HK-2 (cell line): ENCODE measurements at regions not wholly inside any gene's neighbourhood (a gene's known extent, or its start where the extent isn't known, plus 50 kb on each side); places are given as distances from the start of the nearest gene placed in this dataset.

Source experiments
- DNase-seq: peaks from one replicate; pipeline ENCODE4 v3.0.0-alpha.2; 2018; ENCODE audit not compliant: unreplicated experiment

DNA sequence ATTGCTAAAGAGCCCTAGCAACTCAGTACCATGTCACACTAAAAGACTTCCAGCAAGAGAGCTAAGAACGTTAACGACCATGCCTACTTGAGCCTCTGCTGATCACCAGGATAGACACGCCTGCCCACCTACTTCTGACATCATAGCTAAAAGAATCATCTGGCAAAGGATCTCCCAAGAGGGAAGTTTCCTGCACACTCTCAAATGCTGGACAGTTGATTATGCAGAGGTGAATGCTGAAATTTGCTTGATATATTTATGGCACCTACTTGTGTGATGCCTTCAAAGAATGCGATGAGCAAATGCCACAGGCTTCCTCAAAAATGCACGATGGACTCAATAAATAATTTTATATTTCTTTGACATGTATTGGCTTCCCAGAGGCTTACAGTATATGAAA is 113.6 kb downstream of the GALC start:
- no peak for DNase-seq

DNA sequence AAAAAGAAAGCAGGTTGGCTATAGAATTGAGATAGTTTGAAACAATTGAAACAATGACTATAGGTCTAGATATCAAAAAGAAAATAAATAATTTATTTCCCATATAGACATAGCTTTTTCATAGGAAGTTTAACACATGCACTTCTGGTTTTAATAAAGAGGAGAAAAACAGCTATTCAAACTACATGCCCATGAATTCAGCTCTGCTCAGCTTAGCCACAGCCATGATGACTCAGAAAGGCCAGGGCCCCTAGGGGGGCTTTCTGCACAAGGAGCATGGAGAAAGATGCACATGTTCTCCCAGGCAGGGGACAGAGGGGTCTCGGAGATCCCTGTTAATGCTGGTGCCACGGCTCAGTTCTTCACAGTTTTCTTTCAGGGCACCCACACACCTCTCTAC is 114.0 kb downstream of the GALC start:
- no peak for DNase-seq

DNA sequence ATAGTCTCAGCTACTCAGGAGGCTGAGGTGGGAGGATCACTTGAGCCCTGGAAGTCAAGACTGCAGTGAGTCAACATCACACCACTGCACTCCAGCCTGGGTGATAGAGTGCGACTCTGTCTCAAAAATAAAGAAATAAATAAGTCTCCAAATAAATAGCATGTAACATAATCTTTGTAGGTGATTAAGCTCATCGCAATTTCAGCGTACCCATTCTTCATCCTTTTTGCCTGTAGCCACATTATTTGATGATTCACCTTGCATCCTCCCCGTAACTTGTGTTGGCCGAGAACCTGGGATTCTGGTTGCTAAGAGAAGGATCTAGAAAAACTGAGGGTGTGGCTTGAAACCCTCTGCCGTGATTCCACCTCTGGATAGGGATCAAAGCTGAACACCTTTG is 115.1 kb downstream of the GALC start:
- DNase-seq, result no peak

DNA sequence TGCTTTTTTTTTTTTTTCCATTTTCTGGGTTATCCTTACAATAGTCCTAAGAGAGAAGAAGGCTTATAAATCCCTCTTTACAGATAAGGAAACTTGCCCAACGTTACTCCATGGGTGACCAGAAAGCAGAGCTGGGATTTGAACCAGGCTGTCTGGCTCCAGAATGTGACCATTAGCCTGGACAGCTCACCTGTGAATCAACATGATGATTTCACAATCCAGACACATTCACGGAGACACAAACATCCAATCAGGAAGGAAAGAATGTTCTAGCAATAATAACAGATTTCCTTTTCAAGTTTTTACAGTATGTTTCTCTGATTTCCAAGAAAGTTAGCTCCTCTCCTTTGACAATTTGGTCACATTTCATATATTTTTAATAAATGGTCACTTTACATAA is 118.3 kb downstream of the GALC start:
- DNase-seq, result no peak

DNA sequence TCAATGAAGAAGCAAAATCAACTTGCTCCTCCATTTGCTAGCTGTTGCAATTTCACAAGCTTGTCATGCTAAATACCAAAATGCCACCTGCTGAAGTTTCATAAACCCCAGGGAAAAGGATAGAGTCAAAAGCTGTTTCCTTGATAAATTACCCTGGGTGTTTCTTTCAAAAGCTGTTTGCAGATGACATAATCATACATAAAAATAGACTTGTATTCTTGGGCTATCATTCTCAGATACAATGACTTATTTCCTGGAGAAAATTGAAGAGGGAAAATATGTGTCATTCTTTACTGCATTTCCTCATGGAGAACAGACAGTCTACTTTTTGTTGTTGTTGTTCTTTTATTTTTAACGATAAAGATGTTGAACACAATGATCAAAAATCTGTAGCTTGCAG is 119.2 kb downstream of the GALC start:
- DNase-seq, result no peak

DNA sequence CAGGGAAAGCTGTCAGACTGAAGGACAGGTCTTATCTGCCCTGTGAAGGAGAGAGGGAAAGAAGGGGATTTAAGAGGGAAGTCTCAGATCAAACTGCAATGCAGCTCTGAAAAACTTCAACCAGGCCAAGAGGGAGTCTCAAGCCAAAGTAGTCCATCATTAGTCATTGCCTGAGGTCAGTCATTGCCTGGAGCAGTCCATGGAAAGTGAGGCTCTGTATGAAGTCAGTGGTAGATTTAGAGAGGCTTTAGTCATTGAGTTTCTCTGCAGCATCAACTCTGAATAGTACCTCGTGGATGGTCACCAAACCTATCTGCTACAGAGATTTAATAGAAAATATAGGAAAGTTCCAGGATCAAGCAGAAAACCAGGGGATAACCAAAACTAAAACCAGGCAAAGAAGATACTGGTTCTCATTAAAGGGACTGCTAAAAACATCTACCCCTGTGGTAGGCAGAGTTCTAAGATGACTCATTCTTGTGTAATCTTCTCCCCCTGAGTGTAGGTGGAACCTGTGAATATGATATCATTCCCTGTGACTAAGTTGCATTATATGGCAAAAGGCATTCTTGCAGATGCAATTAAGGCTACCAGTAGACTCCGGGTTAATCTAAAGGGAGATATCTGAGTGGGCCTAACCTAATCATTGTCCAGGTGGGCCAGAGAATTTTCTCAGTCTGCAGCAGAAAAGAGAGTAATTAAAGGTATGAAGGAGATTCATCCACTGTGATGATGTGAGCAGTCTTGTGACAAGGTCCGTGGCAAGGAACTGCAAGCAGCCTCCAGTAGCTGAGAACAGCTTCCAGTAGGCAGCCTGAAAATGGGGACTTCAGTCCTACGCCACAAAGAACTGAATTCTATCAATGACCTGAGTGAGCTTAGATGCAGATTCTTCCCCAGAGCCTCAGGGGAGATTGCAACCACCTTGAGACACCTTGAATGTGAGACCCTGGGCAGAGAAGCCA is 123.1 kb downstream of the GALC start:
- no peak for DNase-seq

DNA sequence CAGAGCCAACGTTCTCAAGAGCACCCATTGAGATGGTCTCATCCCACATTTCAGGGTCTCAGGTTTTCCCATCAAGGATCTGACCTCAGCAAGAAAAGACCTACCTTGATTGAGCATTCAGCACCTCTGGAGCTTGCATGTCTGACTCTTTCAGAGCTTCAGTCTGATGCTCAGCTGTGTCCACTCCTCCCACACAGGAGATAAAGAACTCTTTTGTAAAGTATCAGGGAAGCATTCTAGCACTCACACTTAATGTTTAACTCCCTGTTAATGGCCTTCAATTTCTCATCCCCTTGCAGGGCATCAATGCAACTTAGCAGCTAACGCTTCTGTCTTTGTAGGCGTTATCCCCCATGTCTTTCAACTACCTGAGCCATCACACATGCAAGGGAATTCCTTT is 124.1 kb downstream of the GALC start:
- DNase-seq, result no peak

DNA sequence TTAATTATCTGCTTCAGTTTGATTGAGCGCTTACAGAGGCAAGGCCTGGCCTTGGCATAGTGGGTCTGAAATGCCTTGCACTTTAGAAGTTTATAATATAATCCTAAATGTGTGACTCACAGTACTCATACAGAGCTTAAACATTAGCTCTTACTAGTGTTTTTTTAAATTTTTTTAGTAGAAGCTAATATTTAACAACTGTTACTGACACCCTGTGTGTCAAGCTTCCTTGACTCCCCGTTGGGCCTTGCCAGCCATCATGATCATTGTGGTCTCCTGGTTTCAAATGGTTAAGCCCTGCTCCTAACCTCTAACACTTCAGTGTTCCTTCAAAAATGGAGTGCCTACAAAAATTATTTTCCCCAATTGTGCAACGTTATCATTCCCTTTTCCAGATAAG is 126.9 kb downstream of the GALC start:
- no peak for DNase-seq

DNA sequence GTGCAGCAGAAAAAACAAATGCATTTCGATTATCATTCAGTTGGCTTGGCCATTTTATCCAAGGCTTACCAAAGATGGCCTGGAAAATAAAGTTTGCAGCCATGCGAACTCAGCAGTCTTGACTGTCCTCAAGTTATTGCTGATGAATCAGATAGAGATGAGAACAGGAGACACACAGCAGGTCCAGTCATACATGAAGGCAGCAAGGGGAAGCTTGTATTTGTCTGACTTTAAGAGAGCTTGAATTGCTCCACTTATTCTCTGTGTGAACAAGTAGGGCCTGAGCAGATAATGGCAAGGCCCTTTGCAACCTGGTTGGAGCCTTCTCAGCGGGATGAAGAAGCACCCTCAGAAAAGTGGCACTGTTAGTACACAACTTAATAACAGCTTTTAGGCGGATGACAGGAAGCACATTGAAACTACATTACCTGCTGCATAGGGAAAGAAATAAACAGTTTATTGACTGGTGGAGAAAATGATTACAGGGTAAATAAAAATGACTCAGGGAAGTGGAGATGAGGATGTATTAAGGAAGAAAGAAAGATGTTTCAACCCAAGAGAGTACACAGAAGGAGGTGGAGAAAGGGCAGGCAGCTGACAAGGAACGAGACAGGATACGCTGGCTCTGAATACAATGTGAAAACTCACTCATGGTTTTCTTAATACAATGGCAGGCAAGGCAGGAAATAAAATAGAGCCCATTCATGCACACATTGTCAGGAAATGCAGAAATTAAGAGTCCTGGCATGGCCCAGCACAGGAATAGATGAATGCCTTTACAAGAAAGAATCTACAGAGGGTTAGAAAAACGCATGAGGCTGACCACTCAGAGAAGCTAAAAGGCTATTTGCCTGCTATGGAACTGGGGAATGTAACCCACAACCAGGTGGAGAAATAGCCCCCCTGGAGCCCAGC is 128.4 kb downstream of the GALC start:
- no peak for DNase-seq

DNA sequence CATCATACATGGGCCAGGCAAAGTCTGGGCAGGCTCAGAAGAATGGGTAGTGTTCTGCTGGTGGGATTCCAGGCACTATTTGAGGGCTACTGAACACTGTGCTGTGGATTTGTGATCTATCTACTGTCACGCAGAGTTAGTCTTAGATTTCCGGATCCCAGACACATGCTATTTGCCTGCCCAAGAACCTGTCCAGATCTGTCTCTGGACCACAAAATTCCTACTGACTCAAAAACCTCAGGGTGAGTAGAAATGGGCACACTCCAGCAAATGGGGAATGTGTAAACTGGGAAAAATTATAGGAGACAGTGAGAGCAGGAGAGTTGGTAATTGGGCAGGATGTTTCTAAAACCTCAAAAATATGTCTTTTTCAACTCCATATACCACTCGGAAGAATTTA is 129.9 kb downstream of the GALC start:
- no peak for DNase-seq

DNA sequence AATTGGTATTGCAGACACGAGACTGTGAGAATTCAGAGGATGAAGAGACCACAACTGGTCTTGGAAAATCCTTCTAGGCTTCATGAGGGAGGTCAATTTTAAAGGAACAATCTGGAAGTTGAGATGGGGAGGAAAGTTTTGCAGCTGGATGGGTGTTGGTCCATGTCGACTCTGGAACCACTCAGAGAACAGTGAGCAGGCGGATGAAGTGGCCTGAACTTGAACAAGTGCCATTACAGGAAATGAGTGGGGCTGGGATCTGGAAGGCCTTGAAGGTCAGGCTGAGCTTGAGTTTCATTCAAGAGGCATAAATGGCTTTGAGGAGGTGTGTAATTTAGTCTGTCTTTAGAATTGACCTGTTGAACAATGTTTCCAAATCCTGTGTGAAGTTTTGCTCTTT is 140.9 kb downstream of the GALC start:
- DNase-seq, result no peak

DNA sequence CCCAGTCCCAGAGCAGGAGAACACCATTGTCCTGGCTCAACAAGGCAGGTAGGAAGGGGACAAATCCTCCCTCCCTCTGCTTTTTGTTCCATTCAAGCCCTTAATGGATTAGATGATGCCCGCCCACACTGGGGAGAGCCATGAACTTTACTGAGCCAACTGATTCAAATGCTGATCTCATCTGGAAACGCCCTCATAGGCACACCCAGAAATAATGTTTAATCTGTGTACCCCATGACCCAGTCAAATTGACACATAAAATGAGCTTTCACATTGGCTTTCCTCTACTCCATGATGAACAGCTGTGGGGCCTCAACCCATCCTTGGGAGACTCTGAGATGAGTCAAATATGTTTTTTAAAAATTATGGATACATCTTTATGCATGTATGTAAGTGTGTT is 141.8 kb downstream of the GALC start:
- DNase-seq, result no peak

DNA sequence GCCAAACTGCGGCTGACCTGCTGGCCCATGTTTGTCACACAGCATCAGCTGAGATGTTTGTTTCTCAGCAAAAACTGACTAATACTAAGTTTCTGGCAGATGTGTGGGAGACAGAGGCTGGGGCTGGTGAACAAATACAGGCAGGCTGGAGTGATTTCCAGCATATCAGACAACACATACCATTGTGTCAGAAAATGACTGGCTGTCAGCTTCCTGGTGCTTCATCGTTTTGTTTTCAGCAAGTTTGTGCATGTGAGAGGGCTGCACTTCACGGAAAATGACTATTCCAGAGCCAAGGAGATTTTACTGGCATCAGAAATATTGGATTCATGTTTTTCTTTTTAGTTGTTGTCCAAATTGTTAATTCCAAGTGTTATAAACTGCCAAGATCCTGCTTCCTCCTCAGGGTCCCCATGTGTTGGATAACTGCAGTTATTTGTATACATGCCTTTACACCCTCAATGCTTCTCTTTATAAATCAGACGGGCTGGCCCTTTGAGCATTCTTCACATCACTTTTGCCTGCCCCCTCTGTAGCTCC is 145.7 kb downstream of the GALC start:
- DNase-seq, result no peak

DNA sequence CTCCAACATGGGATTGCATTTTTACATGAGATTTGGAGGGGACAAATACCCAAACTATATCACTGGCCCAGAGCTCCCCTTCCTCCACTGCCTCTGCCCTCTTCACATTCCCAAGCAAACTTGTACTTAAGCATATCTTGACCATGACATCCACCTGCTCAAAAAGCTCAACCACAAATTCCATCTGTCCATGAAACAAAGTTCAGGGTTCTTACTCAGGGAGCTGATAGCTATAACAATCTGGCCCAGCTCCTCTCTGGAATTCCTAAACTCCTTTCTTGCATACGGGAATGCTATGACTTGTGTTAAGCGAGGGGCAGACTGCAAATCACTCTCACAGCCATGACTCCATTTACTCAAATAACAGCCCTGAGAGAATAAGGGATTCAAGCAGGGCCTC is 152.1 kb downstream of the GALC start:
- DNase-seq, result no peak

DNA sequence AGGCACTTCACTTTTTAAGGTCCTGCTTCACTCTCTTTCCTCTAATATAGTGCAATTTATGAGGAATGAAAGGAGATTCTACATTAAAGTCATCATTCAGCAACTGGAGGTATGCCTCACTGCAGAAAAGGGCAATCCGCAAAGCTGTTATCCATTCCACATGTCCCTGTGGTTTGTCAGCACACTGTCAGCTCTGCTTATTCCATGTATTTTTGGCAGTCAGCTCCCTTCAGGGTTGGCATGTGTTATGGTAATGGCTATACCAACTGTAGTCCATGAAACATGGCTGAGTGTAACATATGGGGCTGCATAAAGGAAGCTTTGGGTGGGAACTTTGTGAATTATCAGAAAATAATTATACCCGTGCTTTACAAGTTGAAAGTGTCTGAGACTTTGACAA is 154.1 kb downstream of the GALC start:
- no peak for DNase-seq

DNA sequence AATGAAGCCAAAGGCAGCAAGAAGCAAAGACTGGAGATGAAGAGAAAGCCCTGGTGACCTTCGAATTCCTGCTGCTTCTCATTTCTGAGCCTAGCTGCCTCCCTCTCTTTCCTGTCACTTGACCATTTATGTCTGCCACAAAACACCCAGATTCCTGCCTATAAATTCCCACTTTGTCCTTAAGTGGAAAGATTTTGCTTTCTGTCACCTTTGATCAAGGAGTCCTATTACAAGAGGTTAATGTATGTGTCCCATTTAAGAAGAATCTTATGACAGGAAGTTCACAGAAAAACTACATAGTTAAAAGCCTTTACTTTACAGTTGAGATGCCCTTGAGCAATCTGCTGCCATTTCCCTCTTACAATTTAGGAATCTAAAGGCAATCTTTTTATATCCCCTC is 155.7 kb downstream of the GALC start:
- no peak for DNase-seq

DNA sequence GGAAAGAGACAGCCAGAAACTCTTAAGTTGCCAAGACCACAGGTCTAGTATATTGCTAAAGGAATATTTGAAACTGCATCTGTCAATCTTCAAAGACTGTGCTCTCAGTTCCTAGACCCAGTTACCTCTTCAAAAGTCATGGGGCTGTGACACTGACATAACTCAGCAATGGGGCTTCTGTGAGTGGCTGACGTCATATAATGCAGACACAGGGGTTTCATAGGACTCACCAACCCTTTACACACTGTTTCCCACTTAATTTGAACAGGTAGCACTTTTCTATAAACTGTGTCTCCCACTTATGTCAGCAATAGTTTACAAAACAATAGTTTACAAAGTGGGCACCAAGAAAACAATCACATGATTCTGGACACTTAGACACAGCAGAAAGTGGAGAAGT is 158.4 kb downstream of the GALC start:
- DNase-seq, result no peak

DNA sequence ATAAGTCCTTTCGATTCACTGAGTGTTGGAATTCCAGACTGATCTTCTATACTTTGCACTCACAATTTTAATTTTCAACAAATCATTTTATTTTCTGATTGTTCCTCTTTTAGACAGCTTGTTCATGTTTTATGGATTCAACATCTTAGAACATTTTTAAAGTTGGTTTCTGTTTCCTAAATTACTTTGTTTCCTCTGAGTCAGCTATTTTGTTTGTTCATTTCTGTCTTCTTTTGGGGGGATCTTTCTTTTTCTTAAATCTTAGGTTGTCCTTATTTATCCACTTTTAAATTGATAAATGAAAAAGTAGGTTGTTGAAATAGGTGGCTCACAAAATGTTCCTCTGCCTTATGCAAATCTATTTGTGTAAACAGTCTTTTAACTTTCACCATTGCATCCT is 160.0 kb downstream of the GALC start:
- DNase-seq, result no peak

DNA sequence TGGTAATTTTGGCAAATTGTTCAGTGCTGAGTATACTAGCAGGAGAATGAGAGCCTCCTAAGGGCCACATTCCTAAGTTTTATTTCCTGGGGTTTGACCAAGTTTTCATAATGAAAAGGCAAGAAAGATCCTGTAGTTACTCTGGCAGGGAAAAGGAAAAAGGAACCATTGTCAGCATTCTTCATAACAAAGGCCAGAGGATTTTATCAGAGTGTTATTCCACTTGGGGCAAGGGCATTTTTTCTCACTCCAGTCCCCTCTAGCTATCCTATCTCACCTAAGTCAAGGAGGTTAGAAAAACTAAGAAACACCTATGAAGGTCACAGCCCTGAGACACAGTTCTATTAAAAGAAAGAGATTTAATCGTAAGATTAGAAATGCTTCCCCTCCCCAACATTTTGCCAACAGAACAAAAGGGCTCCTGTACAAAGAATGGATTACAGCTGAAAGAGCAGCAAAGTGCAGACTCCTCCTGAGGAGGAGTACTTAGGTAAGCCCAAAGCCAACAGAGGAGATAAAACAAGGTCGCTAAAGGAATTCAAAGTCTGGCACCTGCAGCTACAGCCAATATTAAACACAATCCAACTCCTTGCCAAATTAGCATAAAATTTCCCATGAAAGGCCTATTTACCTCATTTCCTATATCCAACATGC is 162.4 kb downstream of the GALC start:
- no peak for DNase-seq

DNA sequence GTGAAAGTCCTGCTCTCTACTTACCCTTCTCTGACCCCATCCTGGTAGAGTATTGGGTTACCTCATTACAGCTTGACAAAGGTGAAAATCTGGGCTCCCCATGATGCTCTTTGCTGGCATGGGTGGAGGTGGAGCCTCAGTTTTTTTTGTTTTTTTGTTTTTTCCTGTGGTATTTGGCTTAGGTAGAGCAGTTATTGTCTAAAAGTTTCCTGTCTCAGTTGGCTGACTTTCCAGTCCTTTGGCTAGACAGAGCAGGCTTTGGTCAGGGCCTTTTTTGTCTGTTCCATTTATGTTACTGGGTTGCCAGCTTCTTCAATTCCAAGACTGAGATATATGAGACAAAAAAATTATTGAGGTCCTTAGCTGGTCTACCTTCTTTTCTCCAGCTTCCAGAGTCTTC is 163.4 kb downstream of the GALC start:
- no peak for DNase-seq

DNA sequence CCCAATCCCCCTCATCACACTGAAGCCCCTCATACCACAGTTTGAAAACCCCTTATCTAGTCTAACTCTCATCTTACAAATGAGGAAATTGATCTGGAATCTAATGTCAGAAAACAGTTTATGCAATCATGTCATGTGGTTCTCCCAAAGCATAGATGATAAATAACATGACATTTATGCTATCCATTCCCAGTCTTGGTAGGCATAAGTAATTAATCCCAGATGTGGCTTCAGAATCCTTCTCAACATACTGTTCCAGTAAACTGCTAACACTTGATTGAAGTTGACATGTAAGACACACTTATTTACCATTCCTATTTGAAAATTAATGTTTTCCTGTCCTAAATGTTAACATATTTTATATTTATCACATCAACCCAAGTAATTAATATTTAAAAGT is 168.7 kb downstream of the GALC start:
- DNase-seq, result no peak

DNA sequence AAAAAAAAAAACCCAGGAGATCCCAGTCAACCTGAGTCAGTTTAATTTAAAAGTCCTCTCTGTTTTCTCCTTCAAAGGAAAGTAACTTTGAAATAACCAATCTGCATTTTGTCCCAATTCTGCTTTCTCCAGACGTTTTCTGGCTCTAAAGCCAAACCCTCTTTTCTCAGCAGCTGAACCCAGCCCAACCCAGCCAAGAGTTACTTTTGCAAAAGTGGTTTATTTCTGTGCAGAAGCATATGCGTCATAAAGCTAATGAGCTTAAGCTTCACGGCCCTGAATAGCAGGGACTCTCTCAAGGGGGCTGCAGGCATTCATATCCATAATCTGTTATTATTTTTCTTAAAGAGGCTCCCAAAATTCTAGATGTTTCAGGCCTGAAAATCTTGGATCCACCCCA is 176.6 kb downstream of the GALC start:
- no peak for DNase-seq
